ENCODE measurements at regions not wholly inside any gene's neighbourhood (a gene's known extent, or its start where the extent isn't known, plus 50 kb on each side); places are given as distances from the start of the nearest gene placed in this dataset.

DNA sequence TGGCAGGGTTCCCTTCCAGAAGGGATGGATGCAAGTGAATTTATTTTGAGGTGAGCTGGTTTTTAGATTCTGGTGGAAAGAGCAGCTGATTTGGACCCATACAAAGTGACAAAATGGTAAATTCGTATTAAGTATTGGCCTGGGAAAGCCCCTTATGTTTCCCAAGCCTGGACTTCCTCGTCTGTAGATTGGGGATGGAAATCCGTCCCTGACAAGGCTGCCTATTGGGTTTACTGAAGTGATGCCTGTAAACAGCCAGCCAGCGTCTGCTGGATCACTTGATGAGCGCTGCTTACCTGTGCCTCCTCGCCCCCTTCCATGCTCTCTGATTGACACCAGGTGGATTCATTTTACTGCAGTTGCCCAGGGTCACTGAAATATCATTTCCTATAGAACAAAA, 233.8 kb downstream of the GADD45G start:
- DNase-seq (ENCODE audit: low read depth), result no peak
- TF ChIP-seq, protein P1, sequence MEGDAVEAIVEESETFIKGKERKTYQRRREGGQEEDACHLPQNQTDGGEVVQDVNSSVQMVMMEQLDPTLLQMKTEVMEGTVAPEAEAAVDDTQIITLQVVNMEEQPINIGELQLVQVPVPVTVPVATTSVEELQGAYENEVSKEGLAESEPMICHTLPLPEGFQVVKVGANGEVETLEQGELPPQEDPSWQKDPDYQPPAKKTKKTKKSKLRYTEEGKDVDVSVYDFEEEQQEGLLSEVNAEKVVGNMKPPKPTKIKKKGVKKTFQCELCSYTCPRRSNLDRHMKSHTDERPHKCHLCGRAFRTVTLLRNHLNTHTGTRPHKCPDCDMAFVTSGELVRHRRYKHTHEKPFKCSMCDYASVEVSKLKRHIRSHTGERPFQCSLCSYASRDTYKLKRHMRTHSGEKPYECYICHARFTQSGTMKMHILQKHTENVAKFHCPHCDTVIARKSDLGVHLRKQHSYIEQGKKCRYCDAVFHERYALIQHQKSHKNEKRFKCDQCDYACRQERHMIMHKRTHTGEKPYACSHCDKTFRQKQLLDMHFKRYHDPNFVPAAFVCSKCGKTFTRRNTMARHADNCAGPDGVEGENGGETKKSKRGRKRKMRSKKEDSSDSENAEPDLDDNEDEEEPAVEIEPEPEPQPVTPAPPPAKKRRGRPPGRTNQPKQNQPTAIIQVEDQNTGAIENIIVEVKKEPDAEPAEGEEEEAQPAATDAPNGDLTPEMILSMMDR (IDR thresholded peaks at IDR 0.05; ENCODE audit: control insufficient read depth, insufficient read depth, low read depth, low read length, missing control alignments), result no peak
- no peak overlapping the region for H3K4me3 ChIP-seq (ENCODE audit: control insufficient read depth, low read depth, low read length)

DNA sequence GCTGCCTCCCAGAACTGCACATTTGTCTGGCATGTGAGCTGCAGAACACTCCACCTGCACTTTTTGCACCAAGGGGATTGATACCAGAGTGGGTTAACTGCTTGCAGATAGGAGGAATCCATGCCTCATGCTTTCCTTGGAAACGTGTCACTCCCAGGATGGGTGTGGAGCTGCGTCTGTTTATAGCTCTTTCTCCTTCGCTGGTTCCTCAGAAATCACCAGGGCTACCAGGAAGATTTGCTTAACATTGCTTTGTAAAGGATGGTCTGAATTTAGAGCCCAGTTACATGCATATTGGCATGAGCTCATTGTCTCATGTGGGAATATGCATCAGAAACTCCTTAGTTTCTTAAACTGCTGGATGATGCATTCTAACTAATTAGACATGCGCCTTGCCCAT, 234.6 kb downstream of the GADD45G start:
- no peak for DNase-seq (ENCODE audit: low read depth)
- no peak overlapping the region for H3K4me3 ChIP-seq (ENCODE audit: control insufficient read depth, low read depth, low read length)
- TF ChIP-seq, protein P1 (IDR thresholded peaks at IDR 0.05; ENCODE audit: control insufficient read depth, insufficient read depth, low read depth, low read length, missing control alignments), result no peak

DNA sequence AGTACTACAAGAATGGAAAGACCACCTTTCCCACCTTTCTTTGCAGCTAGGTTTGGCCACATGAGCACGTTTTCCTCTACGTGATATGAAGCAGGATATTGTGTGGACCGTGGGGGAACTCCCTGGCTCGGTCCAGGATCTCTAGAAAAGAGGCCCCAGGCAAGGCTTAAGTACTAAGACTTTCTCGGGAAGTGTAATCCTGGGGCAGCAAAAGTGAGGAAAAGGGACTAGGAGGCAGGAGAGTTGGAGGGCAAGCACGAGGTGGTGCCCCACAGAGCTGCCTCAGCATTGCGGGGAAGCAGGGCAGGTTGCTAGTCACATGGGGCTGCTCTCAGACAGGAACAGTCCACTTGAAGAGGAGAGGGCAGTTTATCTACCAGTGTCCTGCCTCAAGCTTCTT, 235.1 kb downstream of the GADD45G start:
- no peak overlapping the region for H3K4me3 ChIP-seq (ENCODE audit: control insufficient read depth, low read depth, low read length)
- TF ChIP-seq, protein P1 (IDR thresholded peaks at IDR 0.05; ENCODE audit: control insufficient read depth, insufficient read depth, low read depth, low read length, missing control alignments), result no peak
- no peak for DNase-seq (ENCODE audit: low read depth)

DNA sequence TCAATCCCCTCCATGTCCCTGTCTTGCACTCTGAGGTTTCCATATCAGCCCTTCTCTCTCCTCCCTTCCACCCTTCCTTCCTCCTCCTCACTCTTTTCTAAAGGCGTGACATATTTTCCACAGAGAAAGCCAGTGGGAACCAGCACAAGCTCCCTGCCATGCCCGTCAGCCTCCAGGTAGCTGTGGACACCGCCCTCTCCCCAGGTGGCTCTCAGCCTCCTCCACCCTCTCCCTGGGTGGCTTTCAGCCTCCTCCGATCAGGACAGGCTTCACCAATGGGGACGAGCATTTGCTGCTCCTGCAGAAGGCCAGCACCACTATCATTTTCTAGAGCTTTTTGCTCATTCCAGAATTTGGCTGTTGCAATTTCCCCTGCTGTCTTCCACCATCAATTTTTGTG, 236.6 kb downstream of the GADD45G start:
- DNase-seq (ENCODE audit: low read depth), result no peak

DNA sequence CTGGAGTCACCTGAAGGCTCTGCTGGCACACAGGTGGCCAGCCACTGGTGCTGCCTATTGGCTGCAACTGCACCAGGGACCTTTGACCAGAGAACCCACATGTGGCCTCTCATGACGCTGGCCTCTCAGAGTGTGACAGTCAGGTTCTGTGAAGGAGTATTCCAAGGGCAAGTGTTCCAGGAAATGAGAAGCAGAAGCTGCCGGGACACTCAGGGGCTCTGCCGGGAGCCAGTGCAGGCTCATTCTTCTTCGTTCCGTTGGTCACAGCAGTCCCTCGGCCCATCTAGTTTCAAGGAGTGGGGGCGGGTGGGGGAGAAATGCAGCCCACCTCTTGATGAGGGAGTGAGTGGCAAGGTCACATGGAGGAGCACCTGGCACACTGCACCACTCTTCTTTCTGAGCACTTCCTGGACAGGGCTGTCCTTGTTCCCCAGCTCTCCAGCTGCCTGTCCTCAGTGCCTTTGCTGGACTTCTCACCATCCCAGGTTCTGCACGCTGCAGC, 237.5 kb downstream of the GADD45G start:
- TF ChIP-seq, protein P1 (IDR thresholded peaks at IDR 0.05; ENCODE audit: control insufficient read depth, insufficient read depth, low read depth, low read length, missing control alignments), result no peak
- DNase-seq (ENCODE audit: low read depth), result no peak
- H3K4me3 ChIP-seq (ENCODE audit: control insufficient read depth, low read depth, low read length), result no peak overlapping the region

More for the DNA sequence above, 236.6 kb downstream of the GADD45G start:
- no peak overlapping the region for H3K4me3 ChIP-seq (ENCODE audit: control insufficient read depth, low read depth, low read length)
- TF ChIP-seq, protein P1 (IDR thresholded peaks at IDR 0.05; ENCODE audit: control insufficient read depth, insufficient read depth, low read depth, low read length, missing control alignments), result no peak

DNA sequence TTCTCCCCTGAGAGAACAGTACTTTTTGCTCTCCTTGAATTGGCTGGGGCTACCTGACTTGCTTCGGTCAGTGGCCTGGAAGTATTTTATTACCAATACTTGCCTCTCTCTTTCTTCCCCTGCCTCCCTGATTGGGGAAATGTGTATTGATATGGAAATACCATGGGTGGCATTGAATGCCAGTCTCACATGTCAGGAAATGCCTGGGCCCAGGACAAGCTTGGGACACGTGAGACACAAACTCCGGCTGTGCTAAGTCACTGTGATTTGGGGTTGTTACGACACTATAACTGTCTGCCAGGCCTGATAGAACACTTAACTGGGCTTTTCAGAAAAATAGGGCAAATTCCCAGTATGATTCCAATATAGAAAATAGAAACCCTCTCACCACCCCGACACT, 238.3 kb downstream of the GADD45G start:
- TF ChIP-seq, protein P1 (IDR thresholded peaks at IDR 0.05; ENCODE audit: control insufficient read depth, insufficient read depth, low read depth, low read length, missing control alignments), result no peak

DNA sequence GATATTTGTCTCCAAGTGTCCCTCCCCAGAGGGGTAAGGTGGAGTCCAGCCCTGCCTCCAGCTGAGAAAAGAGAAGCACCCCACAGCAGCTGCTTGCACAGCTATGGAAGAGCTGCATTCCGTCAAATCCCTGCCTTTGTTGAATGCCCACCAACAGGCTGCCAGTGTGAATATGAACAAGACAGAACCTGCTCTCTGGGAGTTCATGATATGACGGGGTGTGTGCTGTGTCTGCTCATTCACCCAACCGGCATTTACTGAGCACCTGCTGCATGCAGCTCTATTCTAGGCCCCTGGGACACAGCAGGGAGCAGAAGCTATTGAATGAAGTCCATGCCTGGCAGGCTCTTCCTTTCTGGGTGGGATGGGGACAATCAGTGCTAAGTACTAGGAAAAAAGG, 238.8 kb downstream of the GADD45G start:
- no peak overlapping the region for H3K4me3 ChIP-seq (ENCODE audit: control insufficient read depth, low read depth, low read length)
- TF ChIP-seq, protein P1 (IDR thresholded peaks at IDR 0.05; ENCODE audit: control insufficient read depth, insufficient read depth, low read depth, low read length, missing control alignments), result no peak
- no peak for DNase-seq (ENCODE audit: low read depth)

More for the DNA sequence above, 238.3 kb downstream of the GADD45G start:
- DNase-seq (ENCODE audit: low read depth), result no peak
- no peak overlapping the region for H3K4me3 ChIP-seq (ENCODE audit: control insufficient read depth, low read depth, low read length)
